CD4-positive, CD25-positive, alpha-beta regulatory T cell (primary cell): ENCODE measurements at regions not wholly inside any gene's neighbourhood (a gene's known extent, or its start where the extent isn't known, plus 50 kb on each side); places are given as distances from the start of the nearest gene placed in this dataset.
"Not testable (repeated sequence)": the region's sequence is repeated elsewhere in the genome, so short reads cannot be mapped to it uniquely, and the experiment has no call there.

Experiments
- ATAC-seq, 2 donors: fragments of 150-1000 bp; cut with Tn5 transposase; one replicate each; pipeline ENCODE4 v1.10.0; 2021; ENCODE audit warnings: low read depth in 2 of 2, moderate number of reproducible peaks in 2 of 2, moderate library complexity in 1 of 2
- DNase-seq, 3 donors: peaks; one replicate each; pipeline versions ENCODE4 v3.0.0 to v3.0.0-alpha.2; 2012 to 2022; ENCODE audit warnings: mixed read lengths in 1 of 3
- H3K27ac ChIP-seq: one replicate; pipeline ENCODE4 v1.7.0; 2013; ENCODE audit warnings: mild to moderate bottlenecking, low read length; ENCODE audit not compliant: insufficient read depth, poor library complexity, severe bottlenecking
- H3K27me3 ChIP-seq: one replicate; pipeline ENCODE4 v1.7.0; 2013; ENCODE audit warnings: low read length; ENCODE audit not compliant: control insufficient read depth, insufficient read depth
- H3K36me3 ChIP-seq: one replicate; pipeline ENCODE4 v1.7.0; 2013; ENCODE audit warnings: mild to moderate bottlenecking, low read length, moderate library complexity; ENCODE audit not compliant: control insufficient read depth, insufficient read depth
- H3K4me1 ChIP-seq: 2 replicates; pipeline ENCODE4 v1.7.0; 2013; ENCODE audit warnings: mild to moderate bottlenecking, low read length; ENCODE audit not compliant: insufficient read depth, control insufficient read depth, poor library complexity, severe bottlenecking
- H3K4me3 ChIP-seq: one replicate; pipeline ENCODE4 v1.7.0; 2013; ENCODE audit warnings: low read depth, mild to moderate bottlenecking, low read length, moderate library complexity
- H3K9me3 ChIP-seq, 2 experiments: 1 replicate in 1 of 2; 2 replicates in 1 of 2; pipeline ENCODE4 v1.7.0; 2013; ENCODE audit warnings: low read length in 2 of 2, mild to moderate bottlenecking in 1 of 2, moderate library complexity in 1 of 2; ENCODE audit not compliant: control insufficient read depth in 2 of 2
- H3K27ac Mint-ChIP-seq, 3 donors: one replicate each; pipeline ENCODE4 v1.8.0; 2020 to 2022; ENCODE audit warnings: mild to moderate bottlenecking in 3 of 3, mixed read lengths in 3 of 3, moderate library complexity in 2 of 3
- H3K27me3 Mint-ChIP-seq: one replicate; pipeline ENCODE4 v1.8.0; 2022; ENCODE audit warnings: mild to moderate bottlenecking, mixed read lengths
- H3K36me3 Mint-ChIP-seq: one replicate; pipeline ENCODE4 v1.8.0; 2020; ENCODE audit warnings: mixed read lengths
- H3K4me1 Mint-ChIP-seq, 4 donors: one replicate each; pipeline ENCODE4 v1.8.0; 2020 to 2022; ENCODE audit warnings: mixed read lengths in 4 of 4, mild to moderate bottlenecking in 1 of 4
- H3K4me3 Mint-ChIP-seq, 4 donors: one replicate each; pipeline ENCODE4 v1.8.0; 2020 to 2022; ENCODE audit warnings: mild to moderate bottlenecking in 4 of 4, mixed read lengths in 4 of 4, moderate library complexity in 3 of 4
- H3K9me3 Mint-ChIP-seq, 7 donors: one replicate each; pipeline ENCODE4 v1.8.0; 2020 to 2022; ENCODE audit warnings: mixed read lengths in 7 of 7, mild to moderate bottlenecking in 3 of 7, moderate library complexity in 2 of 7

- Histone ChIP-seq H3K36me3 (no peaks in the 10 kb centered on the region), H3K27me3 (no peaks in the 10 kb centered on the region), H3K9me3 (no peaks in the 10 kb centered on the region), H3K4me3 (no peak overlapping the region), H3K27ac (no peak overlapping the region), H3K4me1 (no peaks in the 10 kb centered on the region)
- Mint-ChIP-seq H3K27me3 (peaks cover 8% of the 10 kb centered on the region), H3K4me3 (no peak overlapping the region), H3K27ac (no peak overlapping the region), H3K9me3 (no peaks in the 10 kb centered on the region), H3K4me1 (no peaks in the 10 kb centered on the region), H3K36me3 (no peaks in the 10 kb centered on the region)
- ATAC-seq: no peak
- no peak for DNase-seq
Observed at GRCh38 chr3:177852001-177852807, 654.9 kb upstream of the TBL1XR1 start.

GRCh38 chr3:177855021-177855420 is 657.7 kb upstream of the TBL1XR1 start:
- H3K9me3 Mint-ChIP-seq: peaks cover 0 to 4% (median 2%) of the 10 kb centered on the region in 7 donors
- no peaks in the 10 kb centered on the region for H3K27me3 ChIP-seq
- no peak for ATAC-seq
- no peak for DNase-seq
- no peaks in the 10 kb centered on the region for H3K36me3 ChIP-seq
- H3K4me1 ChIP-seq: no peaks in the 10 kb centered on the region
- H3K27ac Mint-ChIP-seq: no peak overlapping the region
- no peak overlapping the region for H3K27ac ChIP-seq
- H3K4me1 Mint-ChIP-seq: no peaks in the 10 kb centered on the region
- H3K4me3 Mint-ChIP-seq: no peak overlapping the region
- H3K36me3 Mint-ChIP-seq: no peaks in the 10 kb centered on the region
- no peaks in the 10 kb centered on the region for H3K9me3 ChIP-seq
- peaks cover 12% of the 10 kb centered on the region for H3K27me3 Mint-ChIP-seq
- no peak overlapping the region for H3K4me3 ChIP-seq

GRCh38 chr3:177860184-177860583 is 662.9 kb upstream of the TBL1XR1 start:
- no peaks in the 10 kb centered on the region for H3K27me3 ChIP-seq
- H3K36me3 ChIP-seq: no peaks in the 10 kb centered on the region
- ATAC-seq (no peak), DNase-seq (no peak)
- no peaks in the 10 kb centered on the region for H3K4me1 Mint-ChIP-seq
- H3K4me1 ChIP-seq: no peaks in the 10 kb centered on the region
- H3K4me3 ChIP-seq: no peak overlapping the region
- H3K9me3 ChIP-seq: peaks cover 8% of the 10 kb centered on the region in 2 experiments
- H3K4me3 Mint-ChIP-seq: no peak overlapping the region
- H3K9me3 Mint-ChIP-seq: peaks cover 0 to 24% (median 6%) of the 10 kb centered on the region in 7 donors
- no peak overlapping the region for H3K27ac Mint-ChIP-seq
- H3K36me3 Mint-ChIP-seq: no peaks in the 10 kb centered on the region
- peaks cover 17% of the 10 kb centered on the region for H3K27me3 Mint-ChIP-seq
- no peak overlapping the region for H3K27ac ChIP-seq

GRCh38 chr3:177862962-177863491 is 665.7 kb upstream of the TBL1XR1 start:
- peaks cover 9 to 35% (median 13%) of the 10 kb centered on the region in 7 donors for H3K9me3 Mint-ChIP-seq
- H3K36me3 Mint-ChIP-seq: peaks cover 7% of the 10 kb centered on the region
- Histone ChIP-seq H3K4me3 (no peak overlapping the region), H3K9me3 (peaks cover 8% of the 10 kb centered on the region in 2 experiments), H3K27ac (no peak overlapping the region), H3K27me3 (no peaks in the 10 kb centered on the region), H3K4me1 (no peaks in the 10 kb centered on the region), H3K36me3 (no peaks in the 10 kb centered on the region)
- peaks cover 0 to 1% (median 0%) of the 10 kb centered on the region in 4 donors for H3K4me1 Mint-ChIP-seq
- no peak overlapping the region for H3K27ac Mint-ChIP-seq
- peaks cover 9% of the 10 kb centered on the region for H3K27me3 Mint-ChIP-seq
- ATAC-seq (no peak), DNase-seq (no peak)
- H3K4me3 Mint-ChIP-seq: no peak overlapping the region

- not testable (repeated sequence) for H3K4me3 Mint-ChIP-seq, H3K9me3 ChIP-seq, H3K27me3 Mint-ChIP-seq, H3K36me3 ChIP-seq, H3K4me3 ChIP-seq, H3K27ac Mint-ChIP-seq, ATAC-seq, H3K4me1 Mint-ChIP-seq, H3K4me1 ChIP-seq, DNase-seq, H3K27me3 ChIP-seq, H3K27ac ChIP-seq, H3K36me3 Mint-ChIP-seq
- peaks cover 6 to 33% (median 9%) of the 10 kb centered on the region in 7 donors for H3K9me3 Mint-ChIP-seq
Observed at GRCh38 chr3:177871267-177871666, 665.0 kb upstream of the KCNMB2 start.

GRCh38 chr3:177878192-177878591 is 658.0 kb upstream of the KCNMB2 start:
- no peak for DNase-seq
- H3K36me3 Mint-ChIP-seq: no peaks in the 10 kb centered on the region
- no peak overlapping the region for H3K27ac Mint-ChIP-seq
- H3K4me3 ChIP-seq: no peak overlapping the region
- H3K4me3 Mint-ChIP-seq: no peak overlapping the region
- H3K4me1 ChIP-seq: no peaks in the 10 kb centered on the region
- ATAC-seq: no peak
- H3K9me3 Mint-ChIP-seq: peaks cover 0 to 4% (median 0%) of the 10 kb centered on the region in 7 donors
- H3K9me3 ChIP-seq: no peaks in the 10 kb centered on the region
- no peaks in the 10 kb centered on the region for H3K36me3 ChIP-seq
- H3K27ac ChIP-seq: no peak overlapping the region
- no peaks in the 10 kb centered on the region for H3K27me3 ChIP-seq
- H3K27me3 Mint-ChIP-seq: peaks cover 6% of the 10 kb centered on the region
- H3K4me1 Mint-ChIP-seq: peaks cover 0 to 13% (median 3%) of the 10 kb centered on the region in 4 donors

- ATAC-seq: no peak
- H3K27ac Mint-ChIP-seq: no peak overlapping the region
Observed at GRCh38 chr3:177878957-177879356, 657.3 kb upstream of the KCNMB2 start.

GRCh38 chr3:177881351-177881750 is 654.9 kb upstream of the KCNMB2 start:
- DNase-seq: no peak
- Histone ChIP-seq H3K4me3 (no peak overlapping the region), H3K9me3 (no peaks in the 10 kb centered on the region), H3K27ac (no peak overlapping the region), H3K27me3 (no peaks in the 10 kb centered on the region), H3K36me3 (no peaks in the 10 kb centered on the region), H3K4me1 (no peaks in the 10 kb centered on the region)
- Mint-ChIP-seq H3K4me3 (no peak overlapping the region), H3K9me3 (peaks cover 0 to 3% (median 0%) of the 10 kb centered on the region in 7 donors), H3K27ac (no peak overlapping the region), H3K27me3 (peaks cover 6% of the 10 kb centered on the region), H3K36me3 (no peaks in the 10 kb centered on the region), H3K4me1 (peaks cover 0 to 16% (median 7%) of the 10 kb centered on the region in 4 donors)
- no peak for ATAC-seq

More at GRCh38 chr3:177878957-177879356, 657.3 kb upstream of the KCNMB2 start:
- Mint-ChIP-seq H3K36me3 (no peaks in the 10 kb centered on the region), H3K27me3 (peaks cover 6% of the 10 kb centered on the region), H3K4me3 (no peak overlapping the region), H3K9me3 (peaks cover 0 to 3% (median 0%) of the 10 kb centered on the region in 7 donors), H3K4me1 (peaks cover 0 to 18% (median 6%) of the 10 kb centered on the region in 4 donors)
- H3K4me1 ChIP-seq: no peaks in the 10 kb centered on the region
- no peak overlapping the region for H3K27ac ChIP-seq
- no peak overlapping the region for H3K4me3 ChIP-seq
- no peak for DNase-seq
- no peaks in the 10 kb centered on the region for H3K27me3 ChIP-seq
- H3K9me3 ChIP-seq: no peaks in the 10 kb centered on the region
- H3K36me3 ChIP-seq: no peaks in the 10 kb centered on the region
